PC-9 (cell line): ENCODE measurements at regions not wholly inside any gene's neighbourhood (a gene's known extent, or its start where the extent isn't known, plus 50 kb on each side); places are given as distances from the start of the nearest gene placed in this dataset.
"Not testable (repeated sequence)": the region's sequence is repeated elsewhere in the genome, so short reads cannot be mapped to it uniquely, and the experiment has no call there.

ENCODE experiments used
- CTCF ChIP-seq: fragments of 200-600 bp; sonication (generic); conservative IDR thresholded peaks from 2 replicates; pipeline ENCODE4 v1.6.1; 2017; ENCODE audit warnings: mixed run types, antibody characterized with exemption, mild to moderate bottlenecking, moderate library complexity
- EZH2 ChIP-seq: fragments of 200-600 bp; sonication (generic); IDR thresholded peaks from 2 replicates; pipeline ENCODE4 v1.8.0; 2017; ENCODE audit warnings: antibody characterized with exemption, low read depth

- not testable (repeated sequence) for TF ChIP-seq CTCF, EZH2
These were observed 157.1 kb downstream of the POTEB3 start for GRCh38 chr15:21283210-21283609.
